ENCODE measurements at regions not wholly inside any gene's neighbourhood (a gene's known extent, or its start where the extent isn't known, plus 50 kb on each side); places are given as distances from the start of the nearest gene placed in this dataset.
"Not testable (repeated sequence)": the region's sequence is repeated elsewhere in the genome, so short reads cannot be mapped to it uniquely, and the experiment has no call there.

DNA sequence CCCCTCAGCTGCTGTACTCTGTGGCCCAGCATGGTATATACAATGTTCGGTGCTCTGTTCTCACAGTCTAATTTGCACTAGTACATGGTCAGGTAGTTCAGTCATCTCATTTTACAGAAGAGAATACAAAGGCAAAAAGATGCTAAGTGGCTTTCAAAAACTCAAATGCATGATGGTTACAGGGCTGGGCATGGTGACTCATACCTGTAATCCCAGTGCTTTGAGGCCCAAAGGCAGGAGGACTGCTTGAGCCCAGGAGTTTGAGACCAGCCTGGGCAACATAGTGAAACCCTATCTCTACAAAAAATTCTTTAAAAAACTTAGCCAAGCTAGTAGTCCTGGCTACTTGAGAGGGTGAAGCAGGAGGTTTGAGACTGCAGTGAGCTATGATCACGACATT lies 210.5 kb upstream of the KIT start:
- TF ChIP-seq PPARA (CRISPR knock-in tag; IDR thresholded peaks at IDR 0.05; ENCODE audit: borderline replicate concordance) (no peak), RARB (CRISPR knock-in tag; IDR thresholded peaks at IDR 0.05) (no peak), SNAI2 (CRISPR knock-in tag; IDR thresholded peaks at IDR 0.05) (no peak), OSR1 (CRISPR knock-in tag; IDR thresholded peaks at IDR 0.05) (no peak)
- TF ChIP-seq, protein P1, sequence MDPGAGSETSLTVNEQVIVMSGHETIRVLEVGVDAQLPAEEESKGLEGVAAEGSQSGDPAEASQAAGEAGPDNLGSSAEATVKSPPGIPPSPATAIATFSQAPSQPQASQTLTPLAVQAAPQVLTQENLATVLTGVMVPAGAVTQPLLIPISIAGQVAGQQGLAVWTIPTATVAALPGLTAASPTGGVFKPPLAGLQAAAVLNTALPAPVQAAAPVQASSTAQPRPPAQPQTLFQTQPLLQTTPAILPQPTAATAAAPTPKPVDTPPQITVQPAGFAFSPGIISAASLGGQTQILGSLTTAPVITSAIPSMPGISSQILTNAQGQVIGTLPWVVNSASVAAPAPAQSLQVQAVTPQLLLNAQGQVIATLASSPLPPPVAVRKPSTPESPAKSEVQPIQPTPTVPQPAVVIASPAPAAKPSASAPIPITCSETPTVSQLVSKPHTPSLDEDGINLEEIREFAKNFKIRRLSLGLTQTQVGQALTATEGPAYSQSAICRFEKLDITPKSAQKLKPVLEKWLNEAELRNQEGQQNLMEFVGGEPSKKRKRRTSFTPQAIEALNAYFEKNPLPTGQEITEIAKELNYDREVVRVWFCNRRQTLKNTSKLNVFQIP (CRISPR knock-in tag; IDR thresholded peaks at IDR 0.05; ENCODE audit: borderline replicate concordance, low read depth): no peak
- TF ChIP-seq, protein P2, sequence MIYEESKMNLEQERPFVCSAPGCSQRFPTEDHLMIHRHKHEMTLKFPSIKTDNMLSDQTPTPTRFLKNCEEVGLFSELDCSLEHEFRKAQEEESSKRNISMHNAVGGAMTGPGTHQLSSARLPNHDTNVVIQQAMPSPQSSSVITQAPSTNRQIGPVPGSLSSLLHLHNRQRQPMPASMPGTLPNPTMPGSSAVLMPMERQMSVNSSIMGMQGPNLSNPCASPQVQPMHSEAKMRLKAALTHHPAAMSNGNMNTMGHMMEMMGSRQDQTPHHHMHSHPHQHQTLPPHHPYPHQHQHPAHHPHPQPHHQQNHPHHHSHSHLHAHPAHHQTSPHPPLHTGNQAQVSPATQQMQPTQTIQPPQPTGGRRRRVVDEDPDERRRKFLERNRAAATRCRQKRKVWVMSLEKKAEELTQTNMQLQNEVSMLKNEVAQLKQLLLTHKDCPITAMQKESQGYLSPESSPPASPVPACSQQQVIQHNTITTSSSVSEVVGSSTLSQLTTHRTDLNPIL (CRISPR knock-in tag; IDR thresholded peaks at IDR 0.05; ENCODE audit: low read depth): no peak
- no peak for ATAC-seq

DNA sequence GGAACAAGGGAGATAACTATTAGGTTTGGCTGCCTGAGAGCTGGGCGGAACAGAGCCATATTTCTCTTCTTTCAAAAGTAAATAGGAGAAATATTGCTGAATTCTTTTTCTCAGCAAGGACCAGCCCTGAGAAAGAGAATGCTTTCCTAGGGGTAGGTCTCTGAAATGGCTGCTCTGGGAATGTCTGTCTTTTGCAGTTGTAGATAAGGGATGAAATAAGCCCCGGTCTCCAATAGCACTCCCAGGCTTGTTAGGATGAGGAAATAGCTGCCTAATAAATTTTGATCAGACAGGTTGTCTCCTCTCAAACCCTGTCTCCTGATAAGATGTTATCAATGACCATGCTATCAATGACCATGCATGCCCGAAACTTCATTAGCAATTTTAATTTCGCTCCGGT lies 207.8 kb upstream of the KIT start:
- TF ChIP-seq, protein P3, sequence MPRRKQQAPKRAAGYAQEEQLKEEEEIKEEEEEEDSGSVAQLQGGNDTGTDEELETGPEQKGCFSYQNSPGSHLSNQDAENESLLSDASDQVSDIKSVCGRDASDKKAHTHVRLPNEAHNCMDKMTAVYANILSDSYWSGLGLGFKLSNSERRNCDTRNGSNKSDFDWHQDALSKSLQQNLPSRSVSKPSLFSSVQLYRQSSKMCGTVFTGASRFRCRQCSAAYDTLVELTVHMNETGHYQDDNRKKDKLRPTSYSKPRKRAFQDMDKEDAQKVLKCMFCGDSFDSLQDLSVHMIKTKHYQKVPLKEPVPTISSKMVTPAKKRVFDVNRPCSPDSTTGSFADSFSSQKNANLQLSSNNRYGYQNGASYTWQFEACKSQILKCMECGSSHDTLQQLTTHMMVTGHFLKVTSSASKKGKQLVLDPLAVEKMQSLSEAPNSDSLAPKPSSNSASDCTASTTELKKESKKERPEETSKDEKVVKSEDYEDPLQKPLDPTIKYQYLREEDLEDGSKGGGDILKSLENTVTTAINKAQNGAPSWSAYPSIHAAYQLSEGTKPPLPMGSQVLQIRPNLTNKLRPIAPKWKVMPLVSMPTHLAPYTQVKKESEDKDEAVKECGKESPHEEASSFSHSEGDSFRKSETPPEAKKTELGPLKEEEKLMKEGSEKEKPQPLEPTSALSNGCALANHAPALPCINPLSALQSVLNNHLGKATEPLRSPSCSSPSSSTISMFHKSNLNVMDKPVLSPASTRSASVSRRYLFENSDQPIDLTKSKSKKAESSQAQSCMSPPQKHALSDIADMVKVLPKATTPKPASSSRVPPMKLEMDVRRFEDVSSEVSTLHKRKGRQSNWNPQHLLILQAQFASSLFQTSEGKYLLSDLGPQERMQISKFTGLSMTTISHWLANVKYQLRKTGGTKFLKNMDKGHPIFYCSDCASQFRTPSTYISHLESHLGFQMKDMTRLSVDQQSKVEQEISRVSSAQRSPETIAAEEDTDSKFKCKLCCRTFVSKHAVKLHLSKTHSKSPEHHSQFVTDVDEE (CRISPR knock-in tag; IDR thresholded peaks at IDR 0.05): no peak
- no peak for TF ChIP-seq OSR1 (CRISPR knock-in tag; IDR thresholded peaks at IDR 0.05)
- TF ChIP-seq, protein P4, sequence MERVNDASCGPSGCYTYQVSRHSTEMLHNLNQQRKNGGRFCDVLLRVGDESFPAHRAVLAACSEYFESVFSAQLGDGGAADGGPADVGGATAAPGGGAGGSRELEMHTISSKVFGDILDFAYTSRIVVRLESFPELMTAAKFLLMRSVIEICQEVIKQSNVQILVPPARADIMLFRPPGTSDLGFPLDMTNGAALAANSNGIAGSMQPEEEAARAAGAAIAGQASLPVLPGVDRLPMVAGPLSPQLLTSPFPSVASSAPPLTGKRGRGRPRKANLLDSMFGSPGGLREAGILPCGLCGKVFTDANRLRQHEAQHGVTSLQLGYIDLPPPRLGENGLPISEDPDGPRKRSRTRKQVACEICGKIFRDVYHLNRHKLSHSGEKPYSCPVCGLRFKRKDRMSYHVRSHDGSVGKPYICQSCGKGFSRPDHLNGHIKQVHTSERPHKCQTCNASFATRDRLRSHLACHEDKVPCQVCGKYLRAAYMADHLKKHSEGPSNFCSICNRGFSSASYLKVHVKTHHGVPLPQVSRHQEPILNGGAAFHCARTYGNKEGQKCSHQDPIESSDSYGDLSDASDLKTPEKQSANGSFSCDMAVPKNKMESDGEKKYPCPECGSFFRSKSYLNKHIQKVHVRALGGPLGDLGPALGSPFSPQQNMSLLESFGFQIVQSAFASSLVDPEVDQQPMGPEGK (CRISPR knock-in tag; IDR thresholded peaks at IDR 0.05; ENCODE audit: borderline replicate concordance): no peak
- ATAC-seq: no peak

DNA sequence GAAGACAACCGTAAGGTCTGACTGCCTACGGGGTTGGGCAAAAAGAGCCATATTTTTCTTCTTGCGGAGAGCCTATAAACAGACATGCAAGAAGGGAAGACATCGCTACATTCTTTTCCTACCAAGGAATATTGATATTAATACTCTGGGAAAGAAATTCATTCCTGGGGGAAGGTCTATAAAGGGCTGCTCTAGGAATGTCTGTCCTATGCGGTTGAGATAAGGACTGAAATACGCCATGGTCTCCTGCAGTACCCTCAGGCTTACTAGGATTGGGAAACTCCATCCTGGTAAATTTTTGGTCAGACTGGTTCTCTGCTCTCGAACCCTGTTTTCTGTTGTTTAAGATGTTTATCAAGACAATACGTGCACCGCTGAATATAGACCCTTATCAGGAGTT lies 190.8 kb upstream of the KIT start:
- ATAC-seq: not testable (repeated sequence)

DNA sequence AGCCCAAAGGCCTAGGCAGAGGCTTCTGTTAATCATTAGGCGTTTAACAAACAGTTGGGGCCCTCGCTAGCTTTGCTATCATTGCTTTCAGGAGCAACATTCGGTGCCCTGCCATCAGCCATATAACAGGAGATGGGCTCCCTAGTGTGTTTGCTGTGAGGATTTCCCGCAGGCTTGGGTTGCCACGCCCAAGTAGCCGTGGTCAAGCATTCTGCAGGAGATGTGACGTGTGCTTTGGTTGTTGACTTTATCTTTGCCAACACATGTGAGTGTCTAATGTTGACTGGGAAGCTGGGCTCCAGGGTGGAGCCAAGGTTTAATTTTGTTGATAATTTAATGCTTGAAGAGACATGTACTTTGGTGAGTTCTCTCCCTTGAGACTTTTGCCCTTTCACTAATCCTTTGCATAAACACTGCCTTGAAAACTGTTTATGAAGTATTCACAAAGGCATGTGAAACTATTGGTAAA lies 184.6 kb upstream of the KIT start:
- ATAC-seq: no peak
- TF ChIP-seq, protein P1 (CRISPR knock-in tag; IDR thresholded peaks at IDR 0.05; ENCODE audit: borderline replicate concordance, low read depth): no peak
- TF ChIP-seq GLIS3 (CRISPR knock-in tag; IDR thresholded peaks at IDR 0.05) (no peak), TOX (CRISPR knock-in tag; IDR thresholded peaks at IDR 0.05; ENCODE audit: borderline replicate concordance) (no peak), ZNF70 (CRISPR knock-in tag; IDR thresholded peaks at IDR 0.05) (no peak), ZFP3 (CRISPR knock-in tag; IDR thresholded peaks at IDR 0.05) (no peak)
- TF ChIP-seq, protein P4 (CRISPR knock-in tag; IDR thresholded peaks at IDR 0.05; ENCODE audit: borderline replicate concordance): no peak
- TF ChIP-seq, protein P2 (CRISPR knock-in tag; IDR thresholded peaks at IDR 0.05; ENCODE audit: low read depth): no peak

Data from SK-N-SH treated with all-trans-retinoic acid at 6 μM for 48 hours (cell line).